Right ventricle myocardium superior (tissue), 1 donor: ENCODE measurements at regions not wholly inside any gene's neighbourhood (a gene's known extent, or its start where the extent isn't known, plus 50 kb on each side); places are given as distances from the start of the nearest gene placed in this dataset.
"Not testable (repeated sequence)": the region's sequence is repeated elsewhere in the genome, so short reads cannot be mapped to it uniquely, and the experiment has no call there.

Source experiments
- ATAC-seq: fragments of 200-7000 bp; cut with Tn5 transposase; one replicate; pipeline ENCODE4 v1.9.1; 2020; ENCODE audit warnings: mild to moderate bottlenecking; ENCODE audit not compliant: poor library complexity
- DNase-seq: peaks from one replicate; pipeline ENCODE4 v3.0.0-alpha.2; 2020
- intact Hi-C: fragments of 100-400 bp; cut with DNase I; formaldehyde crosslinking; loops from one replicate; pipeline ENCODE4 v1.11.2; 2022
- donor health status: DM: no; HTN: yes; CAD: no; lungs with severe emphysema.

- ATAC-seq = no peak
- intact Hi-C loops = no loop called here
- no peak for DNase-seq
These were observed 109.9 kb upstream of the SLC1A3 start for GRCh38 chr5:36496471-36496870.

DNA sequence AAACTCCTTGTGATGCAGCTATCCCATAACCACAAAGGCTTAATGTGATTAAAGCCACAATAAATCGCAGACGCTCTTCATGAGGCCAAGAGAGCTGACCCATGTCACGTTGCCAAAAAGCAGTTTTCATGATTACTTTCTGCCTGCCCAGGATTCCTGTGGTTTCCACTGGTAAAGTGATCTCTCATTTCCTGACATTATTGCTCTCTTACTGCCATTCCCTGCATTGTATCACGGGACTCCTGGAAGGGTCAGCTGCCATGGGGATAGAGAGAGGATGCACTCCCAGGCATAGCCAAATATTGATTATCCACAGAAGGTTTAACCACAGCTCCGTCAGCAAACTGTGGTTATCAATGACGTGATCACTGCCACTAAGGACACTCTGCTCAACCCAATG lies 103.8 kb upstream of the SLC1A3 start:
- intact Hi-C loops = loop anchor here (10.0 kb wide), 1 partner anchor 192 kb away; no protein-coding TSS in a partner anchor
- ATAC-seq = no peak
- no peak for DNase-seq

- no peak for DNase-seq
- no peak for ATAC-seq
- intact Hi-C loops = loop anchor here (5.0 to 10.0 kb wide), 2 partner anchors 88 to 190 kb away; no protein-coding TSS in a partner anchor
These were observed 101.4 kb upstream of the SLC1A3 start for GRCh38 chr5:36505021-36505420.

- intact Hi-C loops = loop anchor here (5.0 to 10.0 kb wide), 2 partner anchors 90 to 187 kb away; no protein-coding TSS in a partner anchor
These were observed 99.0 kb upstream of the SLC1A3 start for GRCh38 chr5:36507332-36507952.

GRCh38 chr5:36508331-36508730 lies 98.1 kb upstream of the SLC1A3 start:
- not testable (repeated sequence) for DNase-seq, ATAC-seq
- intact Hi-C loops = loop anchor here (5.0 to 10.0 kb wide), 2 partner anchors 91 to 186 kb away; no protein-coding TSS in a partner anchor

More at GRCh38 chr5:36507332-36507952, 99.0 kb upstream of the SLC1A3 start:
- DNase-seq (peak; percentile 82), ATAC-seq (peak; percentile 77)

DNA sequence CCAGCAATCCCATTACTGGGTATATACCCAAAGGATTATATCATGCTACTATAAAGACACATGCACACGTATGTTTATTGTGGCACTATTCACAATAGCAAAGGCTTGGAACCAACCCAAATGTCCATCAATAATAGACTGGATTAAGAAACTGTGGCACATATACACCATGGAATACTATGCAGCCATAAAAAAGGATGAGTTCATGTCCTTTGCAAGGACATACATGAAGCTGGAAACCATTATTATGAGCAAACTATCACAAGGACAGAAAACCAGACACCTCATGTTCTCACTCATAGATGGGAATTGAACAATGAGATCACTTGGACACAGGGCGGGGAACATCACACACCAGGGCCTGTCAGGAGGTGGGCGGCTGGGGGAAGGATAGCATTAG lies 92.8 kb upstream of the SLC1A3 start:
- ATAC-seq, DNase-seq, intact Hi-C loops: not testable (repeated sequence)

- ATAC-seq (no peak), DNase-seq (no peak)
These were observed 86.5 kb upstream of the SLC1A3 start for GRCh38 chr5:36519881-36520280.

DNA sequence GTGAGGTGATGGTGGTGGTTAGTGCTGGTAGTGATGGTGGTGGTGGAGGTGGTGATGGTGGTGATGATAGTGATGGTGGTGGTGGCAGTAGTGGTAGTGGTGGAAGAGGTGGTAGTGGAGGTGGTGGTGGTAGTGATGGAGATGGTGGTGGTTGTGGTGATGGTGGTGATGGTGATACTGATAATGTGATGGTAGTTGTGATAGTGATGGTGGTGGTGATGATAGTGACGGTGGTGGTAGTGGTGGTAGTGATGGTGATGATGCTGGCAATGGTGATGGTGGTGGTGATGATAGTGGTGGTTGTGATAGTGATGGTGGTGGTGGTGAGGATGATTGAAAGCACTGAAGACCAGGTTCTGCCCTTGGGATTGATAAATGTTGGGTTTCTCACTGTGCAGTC lies 85.2 kb upstream of the SLC1A3 start:
- intact Hi-C loops = no loop called here
- DNase-seq (no peak), ATAC-seq (no peak)

More at GRCh38 chr5:36519881-36520280, 86.5 kb upstream of the SLC1A3 start:
- intact Hi-C loops = no loop called here

DNA sequence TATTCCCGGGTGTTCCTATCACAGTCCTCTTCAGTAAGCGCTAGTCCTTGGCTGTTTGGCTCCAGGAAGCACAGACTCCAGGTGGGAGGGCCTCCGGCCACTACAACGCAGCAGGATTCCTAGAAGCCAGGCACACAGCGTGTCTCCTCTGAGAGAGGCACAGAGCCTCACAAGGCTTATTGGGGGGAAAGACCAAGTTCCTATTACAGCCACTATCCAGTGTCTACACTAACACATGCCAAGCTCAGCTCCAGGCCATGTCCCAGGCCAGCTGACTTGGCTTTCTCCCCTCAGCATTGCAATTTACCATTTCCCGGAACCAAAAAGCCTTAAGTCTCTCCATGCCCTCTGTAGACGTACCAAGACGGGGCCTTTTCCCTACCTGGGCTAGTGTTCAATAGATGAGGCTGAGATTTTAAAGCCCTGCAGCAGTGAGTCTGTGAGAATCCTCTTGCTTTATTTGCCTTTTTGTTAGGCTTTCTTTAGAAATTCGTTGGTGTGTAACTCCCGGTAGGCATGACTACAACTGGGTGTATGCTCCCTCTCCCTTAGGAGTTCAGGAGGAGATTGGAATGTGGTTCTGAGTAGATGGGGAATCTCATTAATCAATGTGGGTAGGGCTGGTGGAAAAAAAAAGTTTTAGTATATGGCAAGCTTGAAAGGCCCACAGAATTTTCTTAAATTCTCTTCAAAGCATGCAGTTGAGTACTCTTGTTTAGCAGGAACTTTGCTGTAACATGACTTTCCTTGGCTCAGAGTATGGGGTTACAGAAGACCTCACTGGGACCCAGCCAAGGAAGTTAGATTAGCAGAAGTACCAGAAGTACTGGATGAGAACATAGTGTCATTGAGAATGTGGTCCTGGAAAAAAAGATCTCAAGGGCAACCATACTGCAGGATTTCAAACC lies 84.3 kb upstream of the SLC1A3 start:
- intact Hi-C loops = no loop called here
- ATAC-seq = peak; percentile 94
- DNase-seq = peak; percentile 46

GRCh38 chr5:36522746-36523065 lies 83.7 kb upstream of the SLC1A3 start:
- peak; percentile 50 for DNase-seq
- no peak for ATAC-seq
- intact Hi-C loops = no loop called here

GRCh38 chr5:36523450-36523849 lies 83.0 kb upstream of the SLC1A3 start:
- intact Hi-C loops = no loop called here
- no peak for DNase-seq
- ATAC-seq = no peak

DNA sequence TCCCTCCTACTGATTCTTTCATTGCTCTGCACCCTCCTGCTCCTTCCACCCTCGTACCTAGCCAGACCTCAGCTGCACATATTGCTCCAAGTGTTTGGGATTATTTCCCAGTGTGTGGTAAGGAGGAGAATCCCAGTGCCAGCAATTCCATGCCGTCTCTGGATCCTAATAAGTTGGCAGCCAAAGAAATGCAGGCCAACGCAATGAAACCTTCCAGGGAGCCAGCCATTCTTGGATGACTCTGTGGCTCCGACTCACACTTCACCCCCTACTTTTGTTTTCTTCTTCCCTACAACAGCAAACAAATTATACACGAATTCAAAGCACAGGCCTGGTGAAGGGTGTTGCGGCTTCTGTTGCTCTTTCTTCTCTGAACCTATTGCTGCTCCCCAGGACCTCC lies 82.5 kb upstream of the SLC1A3 start:
- no peak for ATAC-seq
- intact Hi-C loops = no loop called here
- DNase-seq = no peak

DNA sequence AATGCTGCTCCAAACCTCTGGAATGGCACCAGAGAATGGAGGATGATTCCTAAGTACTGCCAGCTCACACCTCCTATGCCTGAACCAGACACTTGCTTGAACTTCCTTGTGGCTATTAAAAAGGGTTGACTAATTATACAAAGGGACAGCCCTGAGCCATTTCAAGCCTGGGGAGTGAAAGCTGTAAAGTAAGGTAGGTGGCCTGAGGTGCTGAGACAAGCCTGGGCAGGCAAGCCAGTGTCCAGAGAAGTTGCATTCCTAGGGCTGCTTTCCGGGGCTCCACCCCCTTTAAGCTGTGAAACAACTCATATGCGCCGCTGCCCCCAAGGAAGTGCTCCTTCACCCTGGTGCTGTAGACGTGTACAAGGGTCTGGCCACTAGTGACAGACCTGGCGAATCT lies 79.9 kb upstream of the SLC1A3 start:
- intact Hi-C loops = no loop called here
- ATAC-seq (no peak), DNase-seq (no peak)

DNA sequence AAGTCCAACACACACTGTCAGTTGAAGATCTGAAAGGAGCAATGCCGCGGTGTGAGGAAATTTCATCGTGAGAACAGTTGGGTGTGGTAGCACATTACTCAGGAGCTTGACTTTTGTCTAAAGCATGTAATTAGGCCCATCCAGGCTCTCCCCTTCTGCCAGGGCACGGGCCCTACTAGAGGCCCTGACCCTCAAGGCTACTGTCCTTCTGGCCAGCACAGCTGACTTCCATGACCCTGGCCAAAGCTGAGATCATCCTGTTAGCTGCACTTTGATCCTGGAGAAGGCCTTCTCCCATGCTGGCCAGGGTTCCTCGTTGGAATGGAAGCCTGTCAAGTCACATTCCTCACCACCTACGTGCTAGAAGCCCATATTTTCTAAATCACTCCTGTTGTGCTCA lies 77.8 kb upstream of the SLC1A3 start:
- DNase-seq = no peak
- no peak for ATAC-seq
- intact Hi-C loops = no loop called here

GRCh38 chr5:36529142-36529541 lies 77.3 kb upstream of the SLC1A3 start:
- intact Hi-C loops = no loop called here
- no peak for DNase-seq
- no peak for ATAC-seq

DNA sequence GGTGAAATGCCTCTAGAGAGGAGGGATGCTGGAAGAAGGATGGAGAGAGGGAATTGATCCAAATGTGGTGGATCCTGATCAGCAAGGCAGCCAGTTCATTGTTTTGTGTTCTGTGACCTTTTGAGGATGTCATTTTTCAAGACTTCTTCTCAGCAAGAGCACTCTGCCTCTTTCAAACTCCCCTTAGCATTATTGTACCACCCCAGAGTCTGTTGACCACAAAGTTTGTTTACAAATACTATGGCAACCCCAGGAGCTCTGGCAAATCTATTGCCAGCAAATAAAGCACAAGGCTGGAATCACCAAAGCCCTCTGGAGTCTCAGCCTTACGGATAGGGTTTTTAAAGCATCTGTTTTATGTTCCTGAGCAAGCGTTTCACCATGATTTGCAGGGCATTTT lies 76.2 kb upstream of the SLC1A3 start:
- no peak for DNase-seq
- intact Hi-C loops = no loop called here
- peak; percentile 39 for ATAC-seq

DNA sequence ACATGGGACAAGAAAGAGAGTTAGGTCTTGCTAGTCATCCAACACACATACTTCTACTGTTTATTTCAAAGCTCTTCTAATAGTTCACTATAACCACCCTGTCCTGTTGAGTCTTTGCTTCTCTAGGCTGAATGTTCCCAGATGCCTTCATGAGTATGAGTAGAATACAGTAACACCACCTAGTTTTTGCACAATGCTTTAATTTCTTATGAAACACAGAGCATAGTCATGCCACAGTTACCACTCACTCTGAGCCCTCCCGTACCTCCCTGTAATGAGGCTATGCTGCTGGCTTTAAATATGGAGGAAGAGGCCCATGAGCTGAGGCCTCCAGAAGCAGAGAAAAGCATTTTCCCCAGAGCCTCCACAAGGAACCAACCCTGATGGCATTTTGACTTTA lies 75.0 kb upstream of the SLC1A3 start:
- DNase-seq = no peak
- ATAC-seq = no peak
- intact Hi-C loops = no loop called here

DNA sequence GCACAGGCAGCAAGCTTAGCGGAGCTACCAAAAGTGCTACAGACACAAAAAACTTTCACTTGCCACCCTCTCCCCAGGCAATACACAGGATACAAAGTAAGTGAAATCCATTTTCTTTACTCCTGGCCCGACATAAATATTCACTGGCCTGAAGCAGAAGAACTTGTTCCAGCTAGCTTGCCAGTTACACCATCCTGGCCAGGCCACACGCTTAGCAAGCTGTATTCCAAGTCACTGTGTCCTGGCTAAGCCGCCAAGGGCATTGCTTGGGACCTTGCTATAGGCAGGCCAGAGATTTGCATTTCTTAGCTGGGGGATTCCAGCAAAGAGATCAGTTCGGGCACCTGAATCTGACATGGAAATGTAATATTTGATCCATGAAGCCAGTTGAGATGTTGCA lies 71.0 kb upstream of the SLC1A3 start:
- ATAC-seq = peak; percentile 95
- peak; percentile 74 for DNase-seq
- intact Hi-C loops = no loop called here

- no peak for ATAC-seq
- DNase-seq = no peak
- intact Hi-C loops = no loop called here
These were observed 70.4 kb upstream of the SLC1A3 start for GRCh38 chr5:36535859-36536615.
